Activated T-cell treated with anti-CD3 and anti-CD28 coated beads for 24 hours (primary cell): ENCODE measurements at regions not wholly inside any gene's neighbourhood (a gene's known extent, or its start where the extent isn't known, plus 50 kb on each side); places are given as distances from the start of the nearest gene placed in this dataset.
"Not testable (repeated sequence)": the region's sequence is repeated elsewhere in the genome, so short reads cannot be mapped to it uniquely, and the experiment has no call there.

ENCODE experiments used
- DNase-seq: peaks from one replicate; pipeline ENCODE4 v3.0.0-alpha.2; 2020; ENCODE audit warnings: low read depth

- DNase-seq: not testable (repeated sequence)
Observed at GRCh38 chr7:29701540-29701939, 104.8 kb upstream of the WIPF3 start.

DNA sequence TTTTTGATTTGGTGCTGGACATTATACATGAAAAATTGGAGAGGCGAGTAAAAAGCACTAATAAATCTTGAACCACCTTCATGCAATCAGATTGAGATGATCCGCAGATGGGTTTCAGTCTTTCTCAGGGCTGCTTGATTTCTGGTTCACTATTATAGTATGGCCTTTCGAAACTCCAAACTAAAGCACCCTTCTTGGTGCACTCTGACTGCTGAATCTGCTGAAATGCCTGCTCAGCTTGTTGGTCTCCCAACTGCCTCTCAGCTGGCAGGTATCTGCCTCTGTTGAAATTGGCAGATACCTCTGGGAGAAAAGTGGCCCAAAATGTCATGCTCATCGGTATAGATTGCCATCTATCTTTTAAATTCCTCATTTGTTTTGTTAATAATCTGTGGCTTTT, 102.5 kb upstream of the WIPF3 start:
- DNase-seq: not testable (repeated sequence)

GRCh38 chr7:29709002-29709401, 97.3 kb upstream of the WIPF3 start:
- not testable (repeated sequence) for DNase-seq

DNA sequence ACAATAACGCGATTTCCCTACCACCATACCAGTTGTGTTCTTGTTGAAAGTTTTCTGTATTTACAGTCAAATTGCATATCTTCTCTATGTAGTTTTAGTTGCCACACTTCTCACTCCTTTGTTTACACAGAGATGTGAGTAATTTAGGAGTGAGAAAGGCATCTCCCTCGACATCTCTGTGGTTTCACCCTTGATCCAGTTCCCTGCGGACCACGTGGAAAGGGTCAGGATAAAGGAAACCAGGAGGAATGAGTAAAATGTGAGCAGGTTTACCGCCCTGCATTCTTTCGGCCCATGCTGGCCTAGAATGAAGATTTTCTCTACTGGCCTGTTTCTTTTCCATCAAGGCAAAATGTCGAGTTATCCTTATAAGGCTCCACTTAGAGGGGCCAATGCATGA, 83.2 kb upstream of the WIPF3 start:
- not testable (repeated sequence) for DNase-seq

DNA sequence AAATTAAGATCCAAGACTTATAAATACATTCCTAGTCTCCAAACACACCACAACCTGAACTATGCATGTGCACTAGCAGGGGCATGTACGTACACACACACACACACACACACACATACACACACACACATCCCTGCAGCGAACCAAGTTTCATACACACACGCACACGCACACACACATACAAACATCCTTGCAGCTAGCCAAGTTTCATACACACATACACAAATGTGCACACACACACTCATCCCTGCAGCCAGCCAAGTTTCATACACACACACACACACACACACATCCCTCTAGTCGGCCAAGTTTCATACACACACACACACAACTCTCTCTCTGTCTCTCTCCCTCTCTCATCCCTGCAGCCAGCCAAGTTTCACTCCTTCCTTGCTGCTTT, 82.7 kb upstream of the WIPF3 start:
- no peak for DNase-seq

- not testable (repeated sequence) for DNase-seq
Observed at GRCh38 chr7:29729534-29730165, 76.7 kb upstream of the WIPF3 start.

GRCh38 chr7:29734246-29734731, 72.0 kb upstream of the WIPF3 start:
- no peak for DNase-seq

DNA sequence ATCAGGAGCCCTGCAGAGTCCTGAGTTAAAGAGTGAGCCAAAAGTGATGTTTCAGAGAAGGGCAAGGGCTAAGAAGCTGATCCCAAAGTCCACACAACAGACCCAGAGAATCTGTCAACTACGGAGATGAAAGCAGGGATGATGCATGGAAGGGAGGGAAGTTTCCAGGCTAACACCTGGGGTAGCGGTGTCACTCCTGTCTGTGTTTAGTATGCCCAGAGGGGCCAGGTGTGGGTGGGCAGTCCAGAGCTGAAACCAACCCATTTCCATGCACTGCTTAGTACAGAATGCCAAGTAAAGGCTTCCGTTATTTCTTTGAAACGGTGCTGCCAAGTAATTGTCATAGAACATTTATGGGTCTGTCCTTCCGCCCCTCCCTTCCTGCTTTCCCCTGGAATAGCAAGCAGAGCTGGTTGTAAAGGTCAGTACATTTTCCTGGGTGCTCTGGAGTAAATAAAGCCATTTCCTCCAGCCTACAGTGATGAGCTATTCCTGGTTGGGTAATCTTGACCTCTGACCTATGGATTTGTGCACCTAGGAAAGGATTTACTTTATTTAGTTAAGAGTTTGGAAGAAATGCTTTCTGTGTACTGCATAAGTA, 58.6 kb upstream of the WIPF3 start:
- not testable (repeated sequence) for DNase-seq

DNA sequence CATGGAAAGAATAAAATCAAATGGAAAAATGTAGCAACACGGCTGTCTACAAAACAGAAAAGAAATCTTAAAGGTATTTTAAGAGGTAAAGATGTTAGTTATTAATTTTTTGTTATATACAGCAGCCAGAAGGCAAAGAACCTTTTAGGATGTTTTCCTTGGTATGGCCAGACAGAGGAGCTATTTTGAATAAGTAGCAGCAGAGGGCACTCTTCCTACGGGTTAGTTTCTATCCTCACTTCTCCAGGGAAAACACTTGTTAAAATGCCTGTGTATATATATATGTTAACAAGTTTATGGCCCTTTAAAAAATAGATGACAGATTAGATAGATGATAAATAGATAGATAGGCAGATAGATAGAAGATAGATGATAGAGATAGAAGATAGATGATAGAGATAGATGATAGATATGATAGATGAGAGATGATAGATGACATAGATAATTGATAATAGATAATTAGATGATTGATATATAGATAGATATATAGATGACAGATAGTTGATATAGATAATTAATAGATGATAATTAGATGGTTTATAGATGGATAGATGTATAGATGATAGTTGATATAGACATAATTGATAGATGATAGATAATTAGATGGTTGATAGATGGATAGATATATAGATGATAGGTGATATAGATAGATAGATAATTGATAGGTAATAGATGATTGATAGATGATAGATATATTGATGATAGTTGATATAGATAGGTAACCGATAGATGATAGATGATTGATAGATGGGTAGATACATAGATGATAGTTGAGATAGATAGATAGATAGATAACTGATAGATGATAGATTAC, 57.8 kb upstream of the WIPF3 start:
- DNase-seq: no peak

DNA sequence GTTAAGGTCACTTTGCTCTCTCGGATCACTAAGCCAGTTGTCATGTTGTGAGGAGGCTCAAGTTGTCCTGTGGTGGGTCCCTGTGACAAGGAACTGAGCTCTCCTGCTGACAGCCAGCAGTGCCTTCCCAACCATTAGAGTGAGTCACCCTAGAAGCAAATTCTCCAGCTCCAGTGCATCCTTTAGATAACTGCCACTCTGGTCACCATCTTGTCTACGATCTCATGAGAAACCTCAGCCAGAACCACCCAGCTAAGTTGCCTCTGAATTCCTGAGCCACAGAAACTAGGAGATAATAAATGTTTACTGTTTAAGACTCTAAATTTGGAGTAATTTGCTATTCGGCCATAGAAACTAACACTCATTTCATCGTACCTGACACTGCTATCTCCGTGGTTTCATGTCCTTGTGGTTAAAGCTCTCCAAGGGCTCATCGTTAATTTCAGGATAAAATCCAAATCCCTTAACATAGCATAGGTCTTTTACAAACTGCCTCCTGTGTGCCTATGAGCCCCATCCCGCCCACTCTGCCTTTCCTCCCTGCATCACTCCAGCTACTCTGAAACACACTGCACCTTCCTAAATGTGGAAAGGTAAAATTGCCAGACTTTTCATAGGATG, 56.5 kb upstream of the WIPF3 start:
- DNase-seq: no peak

- DNase-seq: not testable (repeated sequence)
Observed at GRCh38 chr7:29750373-29750940, 55.9 kb upstream of the WIPF3 start.

- not testable (repeated sequence) for DNase-seq
Observed at GRCh38 chr7:29751012-29751411, 55.3 kb upstream of the WIPF3 start.

GRCh38 chr7:29754874-29755490, 51.3 kb upstream of the WIPF3 start:
- DNase-seq: no peak
